GM13976 (cell line): ENCODE measurements at regions not wholly inside any gene's neighbourhood (a gene's known extent, or its start where the extent isn't known, plus 50 kb on each side); places are given as distances from the start of the nearest gene placed in this dataset.

Source experiments
- DNase-seq: peaks from one replicate; pipeline ENCODE4 v3.0.0; 2012; ENCODE audit warnings: low spot score
- CTCF ChIP-seq: IDR thresholded peaks from 2 replicates; pipeline ENCODE4 v1.5.1; 2012; ENCODE audit warnings: borderline replicate concordance, mild to moderate bottlenecking; ENCODE audit not compliant: insufficient read depth; ENCODE audit errors: extremely low read depth, missing control alignments, control extremely low read depth
- in situ Hi-C: fragments of 300-500 bp; cut with MboI; formaldehyde crosslinking; loops from one replicate; pipeline ENCODE4 v1.12.0; 2022; ENCODE audit warnings: low sequenced_read_pairs, mixed read lengths, inconsistent platforms; ENCODE audit not compliant: unreplicated experiment

- in situ Hi-C loops: no loop called here
- no peak for DNase-seq
- no peak for TF ChIP-seq CTCF
Observed at GRCh38 chrY:19644889-19645638, 99.5 kb downstream of the KDM5D start.

GRCh38 chrY:19637651-19638347 lies 106.7 kb downstream of the KDM5D start:
- no peak for DNase-seq
- no peak for TF ChIP-seq CTCF
- in situ Hi-C loops: no loop called here

GRCh38 chrY:19628926-19629325 lies 115.6 kb downstream of the KDM5D start:
- in situ Hi-C loops: no loop called here
- DNase-seq: no peak
- no peak for TF ChIP-seq CTCF

- DNase-seq: no peak
- in situ Hi-C loops: no loop called here
- no peak for TF ChIP-seq CTCF
Observed at GRCh38 chrY:19622392-19622791, 122.1 kb downstream of the KDM5D start.

- TF ChIP-seq CTCF: no peak
- in situ Hi-C loops: no loop called here
Observed at GRCh38 chrY:19621756-19622155, 122.8 kb downstream of the KDM5D start.

GRCh38 chrY:19601113-19601512 lies 143.4 kb downstream of the KDM5D start:
- DNase-seq: no peak
- in situ Hi-C loops: no loop called here
- no peak for TF ChIP-seq CTCF

More at GRCh38 chrY:19621756-19622155, 122.8 kb downstream of the KDM5D start:
- no peak for DNase-seq
